ENCODE measurements at regions not wholly inside any gene's neighbourhood (a gene's known extent, or its start where the extent isn't known, plus 50 kb on each side); places are given as distances from the start of the nearest gene placed in this dataset.
"Not testable (repeated sequence)": the region's sequence is repeated elsewhere in the genome, so short reads cannot be mapped to it uniquely, and the experiment has no call there.

DNA sequence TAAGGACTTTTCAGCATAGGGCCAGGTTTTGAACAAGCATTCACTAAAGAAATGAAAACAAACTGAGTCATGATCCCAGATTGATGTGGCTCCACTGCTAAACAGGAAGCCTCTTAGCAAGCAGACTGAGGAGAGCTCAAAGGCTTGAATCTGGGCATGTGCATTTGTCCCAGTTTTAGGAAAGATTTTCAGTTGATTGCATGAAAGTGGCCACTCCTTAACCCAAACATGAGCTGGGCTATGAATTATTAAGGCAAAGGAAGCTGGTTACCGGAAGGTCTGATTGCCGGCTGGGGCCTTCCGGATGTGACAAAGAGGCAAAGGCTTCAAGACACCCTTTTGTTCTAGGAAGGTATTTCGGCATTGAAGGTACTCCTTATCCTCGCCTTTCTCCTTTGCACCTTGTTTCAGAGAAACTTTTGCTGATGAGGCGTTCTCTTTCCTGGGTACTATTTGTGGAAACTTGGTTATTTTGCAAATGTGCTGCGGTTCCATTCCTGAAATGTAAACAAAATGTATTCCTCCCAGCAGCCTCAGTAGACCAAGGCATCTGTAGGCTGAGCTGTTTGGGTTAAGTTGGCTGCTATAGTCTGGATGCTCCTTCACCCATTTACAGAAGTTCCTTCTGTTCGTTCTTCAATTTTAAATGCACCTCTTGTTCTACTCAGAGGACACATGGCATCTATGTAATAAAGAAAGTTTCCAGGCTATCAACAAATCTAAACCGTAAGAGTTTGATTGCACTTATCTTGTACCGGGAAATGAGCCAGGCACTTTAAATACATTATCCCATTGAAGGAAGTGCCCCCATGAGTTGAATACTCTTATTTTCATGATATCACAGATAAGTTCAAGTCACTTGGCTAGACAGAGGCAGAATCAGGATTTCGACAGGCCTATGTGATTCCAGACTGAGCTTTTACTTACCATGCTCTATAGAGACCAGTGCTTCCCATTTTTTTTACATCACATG is 115.6 kb upstream of the METAP2 start:
- DNase-seq: no peak

- DNase-seq: no peak
Measured at GRCh38 chr12:95365912-95366311, 108.0 kb upstream of the METAP2 start.

- no peak for DNase-seq
Measured at GRCh38 chr12:95368931-95369330, 105.0 kb upstream of the METAP2 start.

DNA sequence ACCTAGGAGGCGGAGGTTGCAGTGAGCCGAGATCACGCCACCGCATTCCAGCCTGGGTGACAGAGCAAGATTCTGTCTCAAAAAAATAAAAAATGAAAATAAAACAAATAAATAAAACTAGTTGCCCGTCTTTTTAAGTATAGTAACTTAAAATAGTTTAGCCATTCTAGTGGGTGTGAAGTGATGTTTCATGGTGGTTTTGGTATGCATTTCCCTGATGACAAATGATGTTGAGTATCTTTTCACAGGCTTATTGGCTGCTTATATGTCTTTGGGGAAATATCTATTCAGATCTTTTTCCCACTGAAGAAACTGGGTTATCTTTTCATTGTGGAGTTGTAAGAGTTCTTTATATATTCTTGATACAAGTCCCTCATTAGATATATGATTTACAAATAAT is 102.4 kb upstream of the METAP2 start:
- DNase-seq: no peak

- DNase-seq: not testable (repeated sequence)
Measured at GRCh38 chr12:95379481-95379880, 94.5 kb upstream of the METAP2 start.

- DNase-seq: not testable (repeated sequence)
Measured at GRCh38 chr12:95380334-95380733, 93.6 kb upstream of the METAP2 start.

- DNase-seq: no peak
Measured at GRCh38 chr12:95380997-95381786, 92.8 kb upstream of the METAP2 start.

DNA sequence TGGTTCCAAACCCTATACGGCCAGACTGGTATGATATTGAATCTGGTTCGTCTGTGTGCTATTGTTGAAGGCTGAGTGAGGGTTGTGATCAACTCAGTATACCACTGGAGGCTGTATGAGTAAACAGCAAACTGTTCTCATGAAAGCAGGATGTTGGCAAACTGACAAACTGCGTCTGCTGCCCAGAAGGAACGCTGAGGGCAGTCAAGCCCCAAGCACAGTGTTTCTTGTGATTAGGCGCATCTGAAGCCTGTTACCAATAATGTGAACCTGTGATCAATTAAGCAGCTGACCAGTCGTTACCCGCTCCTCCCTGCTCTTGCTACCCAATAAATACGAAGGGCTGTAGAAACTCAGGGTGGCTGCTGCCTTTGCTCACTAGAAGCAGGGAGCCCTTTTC is 90.0 kb upstream of the METAP2 start:
- peak; percentile 3 for DNase-seq

DNA sequence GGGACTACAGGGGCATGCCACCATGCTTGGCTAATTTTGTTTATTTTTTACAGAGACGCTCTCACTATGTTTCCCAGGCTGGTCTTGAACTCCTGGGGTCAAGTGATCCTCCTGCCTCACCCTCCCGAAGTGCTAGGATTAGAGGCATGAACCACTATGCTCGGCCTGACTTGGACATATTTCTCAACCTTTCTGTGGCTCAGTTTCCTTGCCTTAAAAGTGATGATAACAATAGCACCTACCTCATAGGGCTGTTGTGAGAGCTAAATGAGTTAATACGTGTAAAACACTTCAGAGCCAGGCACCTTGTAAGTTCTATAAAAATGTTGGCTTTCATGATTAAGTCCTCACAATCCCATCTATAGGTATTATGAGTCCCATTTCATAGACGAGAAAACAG is 89.2 kb upstream of the METAP2 start:
- DNase-seq: no peak

DNA sequence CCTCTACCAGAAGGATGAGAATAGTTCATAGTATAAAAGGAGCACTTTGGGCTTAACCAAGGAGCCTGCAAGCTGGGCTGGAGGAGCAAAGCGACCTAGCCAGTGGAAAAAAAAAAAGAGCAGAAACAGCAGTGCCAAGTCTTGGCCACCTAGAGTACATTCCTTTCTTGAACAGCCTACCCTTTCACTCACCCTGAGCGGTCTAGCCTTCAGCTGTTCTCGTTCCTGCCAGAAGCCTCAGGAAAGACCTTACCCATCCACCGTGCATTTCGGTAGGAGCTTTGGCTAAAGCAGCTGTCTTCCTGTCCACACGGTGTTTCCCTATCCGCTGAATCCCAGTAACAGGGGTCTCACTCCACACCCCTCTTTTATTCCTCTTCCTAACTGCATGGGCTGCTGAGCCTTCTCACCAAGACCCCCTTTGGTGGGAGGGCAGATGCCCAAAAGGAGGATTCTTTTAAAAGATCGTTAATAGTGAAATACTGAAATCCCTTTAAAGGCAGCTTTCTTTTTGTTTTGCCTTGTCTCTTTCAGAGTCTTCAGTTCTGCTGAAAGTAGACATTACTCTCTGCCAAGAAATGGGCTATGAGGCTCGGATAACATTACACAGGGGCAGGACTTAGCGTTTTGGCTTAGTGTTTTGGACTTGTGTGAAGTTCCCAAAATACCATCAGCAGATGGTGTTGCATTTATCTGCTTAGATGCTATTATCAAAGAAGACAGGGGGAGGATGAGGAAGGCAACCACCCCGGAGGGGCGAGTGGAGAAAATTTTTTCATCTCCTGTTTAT is 88.5 kb upstream of the METAP2 start:
- DNase-seq: no peak

GRCh38 chr12:95386051-95386450 is 87.9 kb upstream of the METAP2 start:
- DNase-seq: no peak

GRCh38 chr12:95388260-95388659 is 85.7 kb upstream of the METAP2 start:
- DNase-seq: not testable (repeated sequence)

DNA sequence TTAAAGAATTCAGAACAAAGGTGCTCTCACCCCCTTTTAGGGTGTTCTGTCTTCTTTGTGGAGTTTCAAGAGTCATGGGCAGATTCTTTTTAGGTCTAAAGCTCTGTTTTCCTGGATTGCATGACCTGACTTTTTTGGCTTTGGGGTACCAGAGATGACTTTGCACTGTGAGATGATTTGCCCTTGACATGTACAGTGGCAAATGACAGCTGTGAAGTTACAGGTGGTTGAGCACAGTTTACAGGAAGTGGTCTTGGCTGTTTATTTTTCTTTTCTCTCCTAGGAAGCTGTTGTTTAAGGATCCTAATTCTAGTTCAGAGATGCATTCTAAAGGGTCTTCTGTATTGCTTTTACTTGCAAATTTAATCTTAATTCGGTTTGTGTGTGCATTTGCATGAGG is 83.8 kb upstream of the METAP2 start:
- no peak for DNase-seq

DNA sequence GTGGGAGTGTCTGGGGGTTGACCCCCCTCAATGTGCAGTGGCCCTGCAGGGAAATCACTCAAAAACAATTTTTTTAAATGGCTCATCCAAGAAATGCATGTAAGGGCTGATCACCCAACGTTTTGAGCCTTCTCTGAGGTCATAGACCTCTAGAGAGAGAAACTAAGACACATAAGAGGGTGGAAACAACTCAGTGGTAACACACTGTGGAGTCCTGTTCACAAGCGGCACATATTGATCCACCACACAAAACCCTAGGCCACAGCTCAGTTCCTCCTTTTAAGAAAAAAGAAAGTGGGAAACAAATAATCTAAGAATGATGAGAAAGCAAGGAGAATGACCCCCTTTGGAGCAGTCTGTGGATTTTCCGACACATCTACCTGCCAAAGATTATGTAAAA is 83.0 kb upstream of the METAP2 start:
- no peak for DNase-seq

GRCh38 chr12:95393191-95393790 is 80.7 kb upstream of the METAP2 start:
- no peak for DNase-seq

DNA sequence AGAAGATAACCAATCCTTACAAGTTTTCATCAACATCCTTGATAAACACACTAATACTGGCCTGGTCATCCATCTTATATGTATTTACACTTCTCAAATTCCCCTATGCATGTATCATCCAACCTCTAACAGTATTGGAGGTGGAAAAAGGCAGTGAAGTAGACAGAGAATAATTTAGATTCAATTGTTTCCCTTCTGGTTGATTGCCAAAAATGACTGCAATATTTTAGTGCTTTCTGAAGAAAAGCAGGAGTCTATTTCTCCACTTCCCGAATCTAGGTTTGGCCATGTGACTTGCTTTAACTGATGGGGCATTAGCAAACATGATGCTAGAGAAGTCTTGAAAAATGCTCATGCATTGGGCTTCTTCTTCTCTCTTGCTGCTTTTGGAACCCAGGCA is 78.3 kb upstream of the METAP2 start:
- no peak for DNase-seq

- DNase-seq: no peak
Measured at GRCh38 chr12:95396849-95397468, 77.0 kb upstream of the METAP2 start.

DNA sequence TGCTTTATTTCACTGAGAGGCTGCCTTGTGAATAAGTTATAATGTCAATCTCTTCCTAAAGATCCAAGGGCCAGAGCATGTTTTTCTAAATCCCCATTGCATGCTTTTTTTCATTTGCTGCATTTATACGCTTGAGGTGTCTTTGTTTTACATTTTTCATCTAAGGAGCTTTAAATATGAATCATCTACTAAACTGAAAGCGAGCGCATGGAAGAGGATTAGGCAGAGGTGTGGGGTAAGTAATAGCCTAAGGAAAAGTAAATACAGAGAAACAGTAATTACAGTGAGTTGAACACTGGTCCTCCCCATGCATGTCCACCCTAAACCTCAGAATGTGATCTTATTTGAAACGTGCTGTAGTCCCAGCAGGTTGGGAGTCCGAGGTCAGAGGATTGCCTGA is 76.4 kb upstream of the METAP2 start:
- DNase-seq: no peak

GRCh38 chr12:95402096-95402495 is 71.9 kb upstream of the METAP2 start:
- DNase-seq: no peak

- DNase-seq: no peak
Measured at GRCh38 chr12:95408201-95408600, 65.8 kb upstream of the METAP2 start.

DNA sequence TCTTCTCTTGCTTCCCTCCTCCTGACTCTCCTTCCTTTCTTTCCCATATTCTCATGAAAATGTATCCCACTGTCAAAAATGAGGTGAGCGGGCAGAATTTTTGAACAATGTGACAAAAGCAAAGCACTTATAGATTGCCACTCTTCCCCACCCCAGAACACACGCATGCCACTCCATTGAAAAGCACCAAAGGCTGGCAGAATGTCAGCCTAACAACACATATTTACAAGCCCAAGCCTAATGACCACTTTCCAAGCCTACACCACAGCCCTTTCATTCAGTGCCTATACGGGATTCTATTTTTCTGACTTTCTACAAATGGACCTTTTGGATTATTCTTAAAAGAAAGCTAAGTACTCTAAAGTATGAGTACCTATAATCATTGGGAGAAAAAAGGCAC is 62.9 kb upstream of the METAP2 start:
- DNase-seq: no peak

DNA sequence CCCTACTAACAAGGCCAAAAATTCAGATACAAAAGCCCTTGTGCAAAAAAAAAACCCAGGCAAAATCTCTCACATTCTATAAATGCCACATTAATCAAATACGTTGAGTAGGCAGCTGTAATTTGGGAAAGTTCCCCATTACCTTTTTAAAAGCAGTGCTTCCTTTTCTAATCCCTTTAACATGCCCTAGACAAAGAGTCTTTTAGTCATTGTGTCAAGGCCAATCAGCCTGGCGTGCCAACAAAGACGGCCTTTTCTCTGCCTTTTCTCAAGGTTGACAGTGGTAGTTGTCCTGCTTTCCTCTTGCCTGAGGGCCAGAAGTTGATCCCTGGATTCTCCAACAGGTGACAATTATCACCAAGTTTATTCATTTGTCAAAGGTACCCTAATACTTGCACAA is 62.5 kb upstream of the METAP2 start:
- DNase-seq: no peak

All from DMS153 (cell line).